ENCODE measurements at regions not wholly inside any gene's neighbourhood (a gene's known extent, or its start where the extent isn't known, plus 50 kb on each side); places are given as distances from the start of the nearest gene placed in this dataset.
"Not testable (repeated sequence)": the region's sequence is repeated elsewhere in the genome, so short reads cannot be mapped to it uniquely, and the experiment has no call there.

GRCh38 chr5:100188778-100189177 lies 346.4 kb upstream of the FAM174A start:
- no peak for DNase-seq

GRCh38 chr5:100188339-100188738 lies 346.8 kb upstream of the FAM174A start:
- no peak for DNase-seq

GRCh38 chr5:100186181-100186580 lies 349.0 kb upstream of the FAM174A start:
- no peak for DNase-seq

- DNase-seq, result no peak
These were observed 352.8 kb upstream of the FAM174A start for GRCh38 chr5:100182402-100182801.

- no peak for DNase-seq
These were observed 359.8 kb upstream of the FAM174A start for GRCh38 chr5:100175346-100175745.

GRCh38 chr5:100165309-100165708 lies 369.9 kb upstream of the FAM174A start:
- no peak for DNase-seq

GRCh38 chr5:100161868-100162267 lies 373.3 kb upstream of the FAM174A start:
- no peak for DNase-seq

- DNase-seq, result no peak
These were observed 378.1 kb upstream of the FAM174A start for GRCh38 chr5:100157066-100157465.

- DNase-seq, result no peak
These were observed 386.9 kb upstream of the FAM174A start for GRCh38 chr5:100148239-100148638.

- no peak for DNase-seq
These were observed 392.6 kb upstream of the FAM174A start for GRCh38 chr5:100142607-100143006.

GRCh38 chr5:100131161-100131560 lies 404.0 kb upstream of the FAM174A start:
- no peak for DNase-seq

- DNase-seq, result no peak
These were observed 404.9 kb upstream of the FAM174A start for GRCh38 chr5:100130307-100130706.

- no peak for DNase-seq
These were observed 415.3 kb upstream of the FAM174A start for GRCh38 chr5:100119903-100120302.

GRCh38 chr5:100110497-100110896 lies 424.7 kb upstream of the FAM174A start:
- DNase-seq, result no peak

- DNase-seq, result no peak
These were observed 426.3 kb upstream of the FAM174A start for GRCh38 chr5:100108883-100109282.

- not testable (repeated sequence) for DNase-seq
These were observed 431.5 kb upstream of the FAM174A start for GRCh38 chr5:100103592-100104119.

GRCh38 chr5:100101466-100101865 lies 433.7 kb upstream of the FAM174A start:
- DNase-seq, result not testable (repeated sequence)

- not testable (repeated sequence) for DNase-seq
These were observed 438.8 kb upstream of the FAM174A start for GRCh38 chr5:100096328-100096727.

GRCh38 chr5:100080703-100081102 lies 454.5 kb upstream of the FAM174A start:
- DNase-seq, result not testable (repeated sequence)

- not testable (repeated sequence) for DNase-seq
These were observed 456.0 kb upstream of the FAM174A start for GRCh38 chr5:100079163-100079562.

GRCh38 chr5:100066020-100066419 lies 469.2 kb upstream of the FAM174A start:
- not testable (repeated sequence) for DNase-seq

GRCh38 chr5:100043475-100043874 lies 491.7 kb upstream of the FAM174A start:
- no peak for DNase-seq

- no peak for DNase-seq
These were observed 508.6 kb upstream of the FAM174A start for GRCh38 chr5:100026606-100027005.

- no peak for DNase-seq
These were observed 511.6 kb upstream of the FAM174A start for GRCh38 chr5:100023536-100023935.

GRCh38 chr5:100017520-100018262 lies 517.5 kb upstream of the FAM174A start:
- no peak for DNase-seq
